DMS 273 (cell line): ENCODE measurements at regions not wholly inside any gene's neighbourhood (a gene's known extent, or its start where the extent isn't known, plus 50 kb on each side); places are given as distances from the start of the nearest gene placed in this dataset.

Experiments
- DNase-seq: peaks from one replicate; lab custom pipeline; 2025; ENCODE audit not compliant: unreplicated experiment; lab: John Stamatoyannopoulos, UW

- no peak for DNase-seq
These were observed 391.5 kb upstream of the IGFBP7 start for GRCh38 chr4:57501720-57502119.

- DNase-seq, result no peak
These were observed 389.6 kb upstream of the IGFBP7 start for GRCh38 chr4:57499786-57500185.

DNA sequence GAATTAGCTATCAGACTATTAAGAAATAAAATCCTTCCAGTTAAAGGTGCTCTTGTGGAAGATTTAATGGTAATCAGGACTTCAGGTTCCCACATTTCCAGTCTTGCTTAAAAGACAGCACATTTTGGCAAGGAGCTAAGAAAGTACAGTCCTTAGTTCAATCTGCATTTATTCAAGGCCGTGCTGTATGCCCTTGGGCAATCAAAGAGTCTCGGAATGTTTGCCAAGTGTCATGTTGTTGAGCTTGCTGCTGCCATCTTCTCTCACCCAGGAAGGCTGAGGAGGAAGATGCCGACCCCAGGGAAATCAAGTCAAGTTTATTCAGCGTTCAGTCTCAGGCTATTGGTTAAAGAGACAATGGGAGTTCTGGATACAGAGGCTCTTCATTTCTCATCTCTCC, 388.1 kb upstream of the IGFBP7 start:
- DNase-seq, result peak; percentile 4

DNA sequence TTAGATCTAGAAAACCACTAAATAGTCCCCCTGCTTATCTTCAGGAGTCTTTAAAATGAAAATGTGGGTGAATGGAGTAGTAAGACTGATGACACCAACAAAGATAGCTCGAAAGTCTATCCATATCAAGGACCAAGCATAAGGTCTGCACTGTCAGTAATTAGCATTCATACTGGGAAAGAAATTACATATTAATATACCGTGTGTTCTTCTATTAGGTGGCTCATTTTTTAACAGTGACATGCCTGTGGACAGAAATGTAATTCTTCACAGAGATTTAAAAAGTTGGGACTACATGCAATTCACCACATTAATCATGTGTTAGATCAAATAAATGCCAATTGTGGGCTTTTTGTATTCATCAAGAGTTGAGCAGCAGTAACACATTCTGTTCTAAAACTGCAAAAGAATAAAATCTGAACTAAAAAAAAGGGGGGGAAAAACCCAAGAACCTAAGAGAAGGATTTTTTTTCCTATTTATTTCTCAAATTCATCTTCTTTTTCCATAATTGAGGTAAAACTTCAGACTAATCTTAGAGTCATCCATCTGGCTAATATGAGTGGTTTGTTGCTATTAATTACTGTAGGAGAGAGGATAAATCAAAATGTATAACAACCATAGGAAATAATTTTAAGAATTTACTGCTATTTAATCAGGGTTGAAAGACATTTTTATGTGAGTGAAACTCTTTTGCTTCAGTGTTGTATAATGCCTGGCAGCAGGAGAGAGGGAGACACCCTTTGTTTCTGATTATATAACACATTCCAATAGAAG, 386.7 kb upstream of the IGFBP7 start:
- DNase-seq, result no peak

DNA sequence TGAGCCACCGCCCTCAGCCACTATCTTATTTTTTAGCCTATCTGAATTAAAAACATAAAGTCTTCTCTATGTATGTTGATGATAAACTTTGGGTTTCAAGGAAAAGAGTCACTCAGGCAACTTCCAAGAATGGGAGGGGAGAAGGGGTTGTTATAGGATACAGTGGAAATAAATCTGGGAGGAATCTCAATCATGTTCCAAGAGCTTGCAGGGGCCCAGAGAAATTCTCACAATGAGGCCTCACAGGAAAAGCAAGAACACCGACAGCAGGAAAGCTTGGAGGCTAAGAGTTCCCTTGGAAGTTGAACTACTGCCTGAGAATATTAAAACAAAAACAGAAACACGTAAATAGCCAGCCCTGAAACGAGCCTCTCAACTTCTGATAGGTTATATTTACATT, 384.6 kb upstream of the IGFBP7 start:
- no peak for DNase-seq

- no peak for DNase-seq
These were observed 382.2 kb upstream of the IGFBP7 start for GRCh38 chr4:57492251-57492878.

- no peak for DNase-seq
These were observed 381.2 kb upstream of the IGFBP7 start for GRCh38 chr4:57491388-57491787.

DNA sequence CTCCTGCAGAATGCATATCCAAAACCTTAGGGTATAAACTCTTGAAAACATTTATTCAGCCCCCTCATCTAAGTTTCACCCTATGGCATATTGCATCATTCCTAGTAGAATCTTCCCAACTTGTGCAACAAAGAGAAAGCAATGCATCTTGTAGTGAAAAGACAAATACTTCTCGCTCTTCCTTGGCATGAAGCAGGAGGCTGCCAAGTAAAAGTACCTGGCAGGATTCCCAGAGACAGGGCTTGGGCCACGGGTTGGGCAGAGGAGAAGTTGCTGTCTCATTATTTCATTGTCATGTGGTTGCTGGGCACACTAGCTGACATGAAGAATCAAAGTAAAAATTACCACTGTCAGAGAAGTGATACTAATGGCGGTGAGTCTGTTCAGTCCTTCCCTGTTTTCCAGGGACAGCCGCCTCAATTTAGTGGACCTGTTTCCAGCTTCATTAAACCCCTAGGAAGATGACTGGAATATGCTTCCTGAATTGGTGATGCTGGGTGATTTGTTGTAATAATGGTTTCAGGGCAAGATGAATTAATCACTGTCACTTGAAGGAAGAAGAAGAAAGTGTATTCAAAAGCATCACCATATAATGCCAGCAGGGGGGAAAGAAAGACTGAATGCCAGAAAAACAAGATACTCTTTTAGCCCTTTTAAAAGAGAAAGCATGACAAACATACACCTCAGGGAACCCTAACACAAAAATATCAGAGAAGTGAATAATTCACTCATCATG, 380.5 kb upstream of the IGFBP7 start:
- DNase-seq, result peak; percentile 7

GRCh38 chr4:57488366-57489162, 378.4 kb upstream of the IGFBP7 start:
- peak; percentile 38 for DNase-seq

DNA sequence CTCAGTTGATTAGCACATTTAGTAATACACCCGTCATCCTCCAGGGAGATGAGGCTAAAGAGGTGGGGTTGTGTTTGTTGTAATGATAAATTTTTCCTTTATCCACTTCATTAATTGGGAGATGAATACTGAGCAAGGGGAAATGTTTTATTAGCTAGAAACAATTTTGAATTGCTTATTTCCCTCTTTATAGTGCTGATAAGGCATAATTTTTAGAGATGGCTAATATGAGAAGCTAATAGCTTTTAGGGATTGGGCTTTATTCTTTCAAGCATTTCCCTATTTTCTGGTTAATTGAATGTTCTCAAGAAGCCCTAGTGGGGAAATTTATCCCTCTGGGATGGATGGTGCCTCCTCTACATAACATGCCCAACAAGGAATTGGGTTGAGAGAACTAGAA, 365.2 kb upstream of the IGFBP7 start:
- no peak for DNase-seq

DNA sequence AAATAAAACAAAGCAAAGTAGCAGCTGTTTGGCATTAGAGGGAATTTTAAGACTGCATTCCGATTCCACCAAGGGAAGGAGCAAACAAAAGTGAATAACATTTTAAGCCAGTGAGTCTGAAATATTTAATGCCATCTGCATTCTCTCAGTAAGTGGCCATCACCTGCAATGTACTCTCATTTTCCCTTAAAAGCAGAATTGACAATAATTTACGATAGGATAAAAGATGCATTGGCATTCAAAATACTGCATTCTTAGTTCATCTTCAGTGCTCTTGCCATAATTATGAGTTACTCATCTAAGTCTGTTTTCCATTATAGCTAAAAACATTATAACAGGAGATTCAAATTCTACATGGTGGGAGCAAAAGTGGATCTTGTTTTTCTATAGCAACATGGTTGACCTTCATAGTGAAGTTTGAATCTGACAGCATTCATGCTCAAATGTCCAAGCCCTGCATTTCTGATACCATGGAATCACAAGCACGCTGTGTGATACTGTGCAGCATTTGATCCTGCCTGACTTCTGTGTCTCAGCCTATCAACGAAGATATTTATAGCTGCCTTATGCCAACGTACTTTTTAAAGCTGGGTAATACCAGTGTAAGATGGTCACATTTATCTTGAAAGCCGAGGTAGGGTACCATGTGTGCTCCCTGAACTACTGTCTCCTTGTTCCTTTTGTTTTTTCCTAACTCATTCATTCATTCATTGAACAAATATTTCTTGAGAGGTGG, 355.3 kb upstream of the IGFBP7 start:
- no peak for DNase-seq

GRCh38 chr4:57462843-57463242, 352.7 kb upstream of the IGFBP7 start:
- DNase-seq, result no peak

GRCh38 chr4:57460967-57461366, 350.8 kb upstream of the IGFBP7 start:
- DNase-seq, result no peak

- no peak for DNase-seq
These were observed 338.7 kb upstream of the IGFBP7 start for GRCh38 chr4:57448901-57449300.

- no peak for DNase-seq
These were observed 338.3 kb upstream of the IGFBP7 start for GRCh38 chr4:57448452-57448851.

DNA sequence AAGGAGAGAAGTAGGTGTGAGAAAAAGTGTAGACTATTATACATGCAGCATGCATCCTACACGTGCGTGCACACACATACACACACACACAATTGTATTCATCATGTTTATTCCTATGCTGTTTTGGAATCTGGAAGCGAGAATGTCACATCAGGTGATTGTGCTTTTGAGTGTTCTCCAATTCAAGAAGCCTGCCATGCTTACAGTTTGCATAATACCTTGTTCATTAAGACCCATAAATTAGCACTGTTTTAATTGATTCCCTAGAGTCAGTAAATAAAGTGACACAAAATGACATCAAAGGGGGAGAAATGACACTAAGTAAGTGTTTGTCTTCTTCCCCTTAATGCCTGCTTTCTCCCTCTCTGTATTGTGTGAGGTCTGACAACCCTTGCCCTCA, 336.1 kb upstream of the IGFBP7 start:
- no peak for DNase-seq

DNA sequence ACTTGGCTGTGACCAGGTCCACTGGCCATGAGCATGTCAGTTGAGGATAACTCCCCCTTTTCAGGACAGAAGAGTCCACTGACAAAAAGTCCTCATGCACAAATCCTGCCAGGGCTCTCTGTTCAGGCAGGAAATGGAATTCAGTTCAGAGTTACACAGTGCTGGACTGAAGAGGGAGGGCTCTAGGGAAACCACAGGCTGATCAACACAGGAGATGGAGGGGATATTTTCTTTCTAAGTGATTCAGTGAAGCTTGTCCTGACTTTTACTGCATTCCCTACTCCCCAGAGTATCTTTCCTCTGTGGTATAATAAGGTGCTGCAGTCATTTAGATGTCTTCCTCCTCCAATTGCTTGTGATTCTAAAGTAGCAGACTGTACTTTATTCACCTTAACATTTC, 335.5 kb upstream of the IGFBP7 start:
- no peak for DNase-seq

- no peak for DNase-seq
These were observed 334.5 kb upstream of the IGFBP7 start for GRCh38 chr4:57444671-57445070.

- no peak for DNase-seq
These were observed 333.6 kb upstream of the IGFBP7 start for GRCh38 chr4:57443787-57444186.

- DNase-seq, result no peak
These were observed 333.1 kb upstream of the IGFBP7 start for GRCh38 chr4:57443308-57443707.

DNA sequence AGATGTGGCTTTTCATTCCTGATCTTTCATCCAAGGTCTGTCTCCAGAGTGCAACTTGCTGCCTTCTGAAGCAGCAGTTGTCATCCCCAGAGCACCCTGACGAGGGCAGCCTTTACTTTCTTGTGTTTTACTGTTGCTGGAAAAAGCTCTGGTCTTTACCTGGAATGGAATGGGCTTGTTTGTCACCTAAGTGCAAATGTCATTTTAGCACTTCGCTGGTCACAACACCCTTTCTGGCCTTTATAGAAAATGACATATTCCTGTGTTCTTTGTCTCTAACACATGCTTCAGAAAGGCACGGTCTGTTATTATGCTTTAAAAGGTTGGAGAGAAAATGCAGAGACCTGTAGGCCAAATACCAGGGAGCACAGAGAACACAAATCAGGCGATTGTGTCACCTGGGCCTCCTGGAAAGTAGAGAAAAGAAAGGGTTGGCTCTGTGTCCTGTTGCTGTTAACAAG, 332.7 kb upstream of the IGFBP7 start:
- peak; percentile 69 for DNase-seq
